Liver (tissue), 3 donors: ENCODE measurements at regions not wholly inside any gene's neighbourhood (a gene's known extent, or its start where the extent isn't known, plus 50 kb on each side); places are given as distances from the start of the nearest gene placed in this dataset.

Experiments
- ATF3 ChIP-seq: IDR thresholded peaks from 2 replicates; pipeline ENCODE4 v1.6.1; 2016; ENCODE audit warnings: antibody characterized with exemption
- CTCF ChIP-seq: fragments of 150-350 bp; IDR thresholded peaks from 2 replicates; pipeline ENCODE4 v1.5.1; 2017; ENCODE audit warnings: improper control_type of control experiment, low read depth, low read length; ENCODE audit not compliant: missing input control
- EGR1 ChIP-seq, 2 donors: IDR thresholded peaks; 2 replicates each; pipeline ENCODE4 v1.6.1; 2016 to 2018; ENCODE audit warnings: antibody characterized with exemption in 2 of 2, low read depth in 2 of 2
- JUND ChIP-seq, 2 donors: IDR thresholded peaks; 2 replicates each; pipeline ENCODE4 v1.6.1; 2016; ENCODE audit warnings: antibody characterized with exemption in 2 of 2
- NR2F2 ChIP-seq: IDR thresholded peaks from 2 replicates; pipeline ENCODE4 v1.6.1; 2016; ENCODE audit warnings: antibody characterized with exemption
- RXRA ChIP-seq, 2 donors: IDR thresholded peaks; 2 replicates each; pipeline ENCODE4 v1.6.1; 2017 to 2018; ENCODE audit warnings: antibody characterized with exemption in 2 of 2, mild to moderate bottlenecking in 1 of 2
- SP1 ChIP-seq: IDR thresholded peaks from 2 replicates; pipeline ENCODE4 v1.6.1; 2018; ENCODE audit warnings: antibody characterized with exemption, mild to moderate bottlenecking
- TAF1 ChIP-seq: conservative IDR thresholded peaks from 2 replicates; pipeline ENCODE4 v1.6.1; 2016; ENCODE audit warnings: antibody characterized with exemption, mild to moderate bottlenecking
- YY1 ChIP-seq: IDR thresholded peaks from 2 replicates; pipeline ENCODE4 v1.6.1; 2016; ENCODE audit warnings: antibody characterized with exemption, mild to moderate bottlenecking
- TF ChIP-seq, protein P1 (sequence below): IDR thresholded peaks from 2 replicates; pipeline ENCODE4 v1.6.1; 2016; ENCODE audit warnings: antibody characterized with exemption
- TF ChIP-seq, protein P2 (sequence below): IDR thresholded peaks from 2 replicates; pipeline ENCODE4 v1.6.1; 2016; ENCODE audit warnings: antibody characterized with exemption
- donor health status: healthy.
- donor health status: healthy.

- no peak for TF ChIP-seq CTCF
- no peak for TF ChIP-seq TAF1
- no peak for TF ChIP-seq YY1
- TF ChIP-seq, protein P1, sequence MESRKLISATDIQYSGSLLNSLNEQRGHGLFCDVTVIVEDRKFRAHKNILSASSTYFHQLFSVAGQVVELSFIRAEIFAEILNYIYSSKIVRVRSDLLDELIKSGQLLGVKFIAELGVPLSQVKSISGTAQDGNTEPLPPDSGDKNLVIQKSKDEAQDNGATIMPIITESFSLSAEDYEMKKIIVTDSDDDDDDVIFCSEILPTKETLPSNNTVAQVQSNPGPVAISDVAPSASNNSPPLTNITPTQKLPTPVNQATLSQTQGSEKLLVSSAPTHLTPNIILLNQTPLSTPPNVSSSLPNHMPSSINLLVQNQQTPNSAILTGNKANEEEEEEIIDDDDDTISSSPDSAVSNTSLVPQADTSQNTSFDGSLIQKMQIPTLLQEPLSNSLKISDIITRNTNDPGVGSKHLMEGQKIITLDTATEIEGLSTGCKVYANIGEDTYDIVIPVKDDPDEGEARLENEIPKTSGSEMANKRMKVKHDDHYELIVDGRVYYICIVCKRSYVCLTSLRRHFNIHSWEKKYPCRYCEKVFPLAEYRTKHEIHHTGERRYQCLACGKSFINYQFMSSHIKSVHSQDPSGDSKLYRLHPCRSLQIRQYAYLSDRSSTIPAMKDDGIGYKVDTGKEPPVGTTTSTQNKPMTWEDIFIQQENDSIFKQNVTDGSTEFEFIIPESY: no peak
- TF ChIP-seq RXRA (IDR thresholded peaks at IDR 0.05): no peak
- no peak for TF ChIP-seq ATF3
- TF ChIP-seq JUND (IDR thresholded peaks at IDR 0.05): no peak
- TF ChIP-seq NR2F2: no peak
- TF ChIP-seq, protein P2, sequence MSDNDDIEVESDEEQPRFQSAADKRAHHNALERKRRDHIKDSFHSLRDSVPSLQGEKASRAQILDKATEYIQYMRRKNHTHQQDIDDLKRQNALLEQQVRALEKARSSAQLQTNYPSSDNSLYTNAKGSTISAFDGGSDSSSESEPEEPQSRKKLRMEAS: no peak
- TF ChIP-seq EGR1 (IDR thresholded peaks at IDR 0.05; ENCODE audit: low read depth in 2 of 2): no peak
- TF ChIP-seq SP1: no peak
Observed at GRCh38 chr2:146138820-146139219, 1618.9 kb upstream of the ZEB2 start.
